IPS-NIHi7 (cell line): ENCODE measurements at regions not wholly inside any gene's neighbourhood (a gene's known extent, or its start where the extent isn't known, plus 50 kb on each side); places are given as distances from the start of the nearest gene placed in this dataset.

Experiments used
- DNase-seq: peaks from one replicate; pipeline ENCODE4 v3.0.0; 2012; ENCODE audit warnings: mixed read lengths; ENCODE audit errors: extremely low spot score

DNA sequence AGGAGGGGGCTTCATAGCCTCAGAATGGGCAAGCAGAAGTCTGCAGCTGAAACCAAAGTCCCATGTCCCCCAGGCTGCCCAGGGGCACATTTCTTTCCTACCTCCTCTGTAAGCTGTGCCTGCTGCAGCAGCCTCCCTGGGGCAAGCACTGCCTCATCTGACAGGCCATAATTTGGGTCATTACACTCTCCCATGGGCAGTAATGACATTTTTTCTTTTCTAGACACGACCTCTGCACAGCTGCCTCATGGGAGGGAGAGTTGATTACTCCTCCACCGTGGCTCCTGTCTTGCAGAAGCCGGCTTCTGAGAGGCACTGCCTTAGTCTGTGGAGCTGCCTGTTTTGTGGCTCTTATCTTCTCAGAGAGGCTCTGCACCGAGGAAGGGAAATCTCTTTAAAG is 268.9 kb downstream of the TDRD15 start:
- DNase-seq, result no peak

DNA sequence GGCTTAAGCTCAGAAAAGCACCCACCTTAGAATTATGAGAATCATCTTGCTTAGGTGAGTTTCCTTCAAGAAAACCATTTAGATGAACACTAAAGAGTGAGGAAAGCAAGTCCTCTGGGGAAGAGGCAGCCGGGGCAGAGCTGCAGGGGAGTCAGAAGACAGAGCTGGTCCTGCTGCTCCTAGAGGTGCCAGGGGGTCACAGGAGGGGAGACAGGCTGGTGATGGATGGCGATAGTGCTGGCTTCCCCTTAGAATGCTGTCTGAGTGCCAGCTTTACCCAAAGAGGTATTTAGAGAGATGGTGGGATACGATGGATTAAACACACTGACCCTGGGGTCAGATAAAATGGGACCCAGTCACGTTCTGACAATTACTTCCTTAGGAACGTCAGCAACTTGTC is 269.4 kb downstream of the TDRD15 start:
- no peak for DNase-seq

GRCh38 chr2:21395366-21395765 is 271.6 kb downstream of the TDRD15 start:
- DNase-seq, result peak; percentile 54

DNA sequence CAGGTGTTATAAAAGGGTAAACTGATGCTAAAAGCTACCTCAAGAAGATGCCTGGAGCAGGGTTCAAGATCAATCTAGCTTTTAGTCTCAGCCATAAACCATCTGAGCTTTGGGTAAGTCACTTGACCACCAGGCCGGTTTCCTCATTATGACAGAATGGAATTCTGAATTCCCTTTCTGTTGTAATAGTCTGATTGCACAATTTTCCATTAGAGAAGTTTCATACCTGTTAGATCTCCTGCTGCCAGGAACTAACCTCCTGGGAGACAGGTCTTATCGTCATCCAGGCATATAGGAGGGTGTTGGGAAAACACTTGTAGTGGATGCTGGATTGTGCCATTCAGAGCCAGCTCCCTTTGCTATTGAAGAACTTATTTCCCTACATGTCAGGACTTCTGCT is 272.5 kb downstream of the TDRD15 start:
- DNase-seq, result no peak

DNA sequence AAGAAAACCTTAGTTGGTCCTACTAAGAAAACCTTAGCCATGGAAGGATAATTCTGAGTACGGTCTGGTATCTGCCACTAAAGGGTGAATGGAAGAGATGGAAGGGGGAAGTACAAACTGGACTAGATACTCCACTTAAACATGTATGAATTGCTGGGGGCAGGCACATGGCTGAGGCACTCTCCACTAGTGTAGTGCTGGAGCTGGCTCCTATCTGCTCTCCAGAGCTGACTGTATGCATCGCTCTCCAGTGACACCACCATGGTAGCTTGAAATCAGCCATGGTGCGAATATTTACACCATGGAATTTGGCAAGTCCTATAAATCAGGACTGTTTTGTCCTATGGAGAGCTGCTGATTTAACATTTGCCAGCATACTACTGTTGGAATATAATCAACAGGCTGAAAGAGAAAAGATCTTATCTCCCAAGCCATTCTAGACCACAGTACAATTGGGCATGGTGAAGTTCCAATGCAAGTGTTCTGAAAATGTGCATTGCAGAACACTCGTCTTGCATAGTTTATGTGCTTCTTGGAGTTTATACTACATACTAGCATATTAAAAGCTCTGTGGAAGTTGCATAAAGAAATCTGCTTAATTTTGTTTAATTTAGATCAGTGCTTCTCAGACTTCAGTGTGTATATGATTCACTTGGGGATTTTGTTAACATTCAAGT is 277.4 kb downstream of the TDRD15 start:
- DNase-seq, result no peak

GRCh38 chr2:21404137-21404536 is 280.4 kb downstream of the TDRD15 start:
- DNase-seq, result no peak

DNA sequence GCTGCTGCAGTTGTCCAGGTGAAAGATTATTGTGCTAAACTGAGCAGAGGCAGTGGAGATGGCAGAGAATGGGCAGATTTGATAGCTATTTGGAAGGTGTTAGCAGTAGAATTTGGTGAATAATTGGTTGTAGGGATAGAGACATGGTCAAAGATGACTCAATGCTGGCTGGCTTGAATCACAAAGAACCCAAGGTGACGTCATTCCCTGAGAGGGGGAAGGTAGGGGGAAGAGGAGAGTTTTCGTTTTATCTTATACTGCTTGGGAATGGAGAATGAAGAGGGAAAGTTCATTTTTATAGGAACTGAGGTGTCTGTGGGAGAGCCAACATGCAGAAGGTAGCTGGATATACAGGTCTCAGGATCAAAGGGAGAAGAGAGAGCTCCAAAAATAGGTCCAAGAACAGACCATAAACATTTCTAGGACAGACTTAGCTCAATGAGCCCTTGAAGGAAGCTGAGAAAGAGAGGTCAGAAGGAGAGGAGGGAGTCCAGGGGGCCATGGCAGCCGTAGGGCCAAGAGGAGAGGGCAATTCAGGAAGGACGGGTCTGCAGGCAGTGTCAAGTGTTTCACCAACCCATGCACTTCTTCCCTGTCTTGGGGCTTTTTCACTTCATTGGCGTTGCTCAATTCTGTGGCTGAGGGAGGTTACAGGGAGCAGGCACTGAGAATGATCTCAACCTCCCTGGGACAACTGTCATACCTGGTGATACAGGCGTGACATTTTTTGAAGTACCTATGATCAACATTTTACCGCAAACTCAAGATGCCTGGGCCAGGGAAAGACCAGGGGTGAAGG is 281.3 kb downstream of the TDRD15 start:
- peak; percentile 23 for DNase-seq

DNA sequence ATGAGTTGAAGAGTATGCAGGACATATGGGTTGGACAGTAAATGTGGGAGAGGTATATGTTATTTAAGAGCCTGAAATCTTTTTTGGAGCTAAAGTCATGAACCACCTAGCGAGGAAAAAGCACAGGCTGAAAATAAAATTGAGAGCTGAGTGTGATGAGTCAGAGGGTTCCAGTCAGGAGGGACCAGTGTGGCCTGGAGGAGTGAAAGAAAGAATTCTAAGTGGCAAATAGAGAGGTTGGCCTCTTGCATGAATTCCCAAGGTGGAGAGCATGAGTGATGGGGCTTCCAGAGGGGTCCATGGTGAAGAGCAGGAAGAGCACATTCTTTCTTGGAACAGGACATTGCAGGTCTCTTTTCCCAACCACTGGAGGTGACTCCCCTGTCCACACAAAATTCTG is 282.6 kb downstream of the TDRD15 start:
- DNase-seq, result no peak

- DNase-seq, result no peak
Measured at GRCh38 chr2:21406911-21407310, 283.1 kb downstream of the TDRD15 start.

GRCh38 chr2:21407851-21408250 is 284.1 kb downstream of the TDRD15 start:
- DNase-seq, result no peak

DNA sequence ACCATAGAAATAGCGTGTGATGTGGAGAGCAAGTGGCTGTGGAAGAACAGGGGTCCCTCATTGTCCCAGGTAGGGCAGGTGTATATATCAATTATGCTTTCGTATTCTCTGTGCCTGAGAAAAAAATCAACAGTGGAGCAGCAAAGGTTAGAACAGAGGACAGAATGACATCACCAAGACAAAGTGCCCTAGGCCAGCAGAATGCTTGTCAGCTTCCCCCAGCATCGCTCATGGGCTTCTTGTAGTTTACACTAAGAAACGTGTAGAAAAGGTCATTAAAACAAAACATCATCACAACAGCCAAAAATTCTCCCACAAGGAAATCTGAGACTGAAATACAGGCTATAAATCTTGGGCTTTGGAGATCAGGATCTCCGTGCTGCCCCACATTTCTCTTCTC is 288.0 kb downstream of the TDRD15 start:
- DNase-seq, result no peak

- DNase-seq, result no peak
Measured at GRCh38 chr2:21412944-21413443, 289.2 kb downstream of the TDRD15 start.

- DNase-seq, result peak; percentile 62
Measured at GRCh38 chr2:21415234-21415633, 291.5 kb downstream of the TDRD15 start.

GRCh38 chr2:21416226-21416625 is 292.5 kb downstream of the TDRD15 start:
- DNase-seq, result no peak

DNA sequence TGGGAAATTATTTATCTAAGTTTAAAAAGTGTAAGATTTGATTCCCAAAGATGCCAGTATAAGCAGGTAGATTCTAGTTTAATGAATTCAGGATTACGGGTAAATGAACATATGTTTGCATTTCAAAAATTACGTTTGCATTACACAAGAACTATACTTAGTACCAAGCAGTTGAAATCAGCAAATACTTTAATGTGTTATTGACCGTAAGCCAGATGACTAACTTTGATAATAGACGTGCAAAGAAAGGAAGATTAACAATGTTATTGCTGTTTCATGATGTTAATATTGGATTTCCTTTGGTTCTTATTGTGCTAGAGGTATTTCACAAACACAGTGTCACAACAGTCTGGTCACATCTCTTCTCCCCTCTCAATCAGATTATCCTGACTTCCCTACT is 294.7 kb downstream of the TDRD15 start:
- no peak for DNase-seq

- DNase-seq, result no peak
Measured at GRCh38 chr2:21420553-21421335, 297.0 kb downstream of the TDRD15 start.

GRCh38 chr2:21422050-21422449 is 298.3 kb downstream of the TDRD15 start:
- DNase-seq, result peak; percentile 82

- DNase-seq, result no peak
Measured at GRCh38 chr2:21422724-21423522, 299.2 kb downstream of the TDRD15 start.

DNA sequence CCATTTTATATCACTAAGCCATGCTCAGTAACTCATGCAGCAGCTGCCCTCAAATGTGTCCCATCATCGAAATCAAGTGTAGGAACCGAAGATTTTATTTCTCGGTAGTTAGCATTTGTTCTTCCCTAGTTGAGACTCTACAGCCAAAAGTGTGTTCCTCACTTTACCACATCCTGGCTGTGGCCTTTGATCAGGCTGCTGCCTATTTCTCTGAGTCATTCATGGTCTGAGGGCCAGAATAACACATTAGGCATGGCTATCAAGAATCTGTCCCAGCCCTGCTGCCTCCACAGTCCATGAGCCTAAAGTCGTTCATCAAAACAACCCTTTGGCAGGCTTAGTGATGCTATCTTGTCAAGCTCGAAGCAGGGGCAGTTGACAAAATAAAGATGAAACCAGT is 300.1 kb downstream of the TDRD15 start:
- DNase-seq, result no peak

- DNase-seq, result no peak
Measured at GRCh38 chr2:21424375-21424774, 300.6 kb downstream of the TDRD15 start.

- no peak for DNase-seq
Measured at GRCh38 chr2:21427606-21428005, 303.8 kb downstream of the TDRD15 start.

- no peak for DNase-seq
Measured at GRCh38 chr2:21428754-21429153, 305.0 kb downstream of the TDRD15 start.
